Right lobe of liver (tissue), 4 donors: ENCODE measurements at regions not wholly inside any gene's neighbourhood (a gene's known extent, or its start where the extent isn't known, plus 50 kb on each side); places are given as distances from the start of the nearest gene placed in this dataset.

ENCODE experiments used
- CTCF ChIP-seq, 4 donors: fragments of 200-600 bp in 3 of 4; fragments of 450-650 bp in 1 of 4; IDR thresholded peaks; one replicate each; pipeline versions ENCODE4 v1.5.1 to v1.8.0; 2016 to 2022; ENCODE audit warnings: antibody characterized with exemption in 4 of 4, mild to moderate bottlenecking in 2 of 4
- POLR2A ChIP-seq: fragments of 450-650 bp; IDR thresholded peaks from one replicate; pipeline ENCODE4 v1.6.1; 2017; ENCODE audit warnings: antibody characterized with exemption, mild to moderate bottlenecking
- donor health status: DM: no; HTN: no; CAD: no.
- donor health status: DM: no; HTN: no; CAD: no.
- donor health status: DM: no; HTN: yes; CAD: no.

GRCh38 chr17:33528846-33529245 is 235.8 kb upstream of the ASIC2 start:
- TF ChIP-seq POLR2A, result no peak
- no peak for TF ChIP-seq CTCF (IDR thresholded peaks at IDR 0.05)
